HFFc6 (cell line): ENCODE measurements at regions not wholly inside any gene's neighbourhood (a gene's known extent, or its start where the extent isn't known, plus 50 kb on each side); places are given as distances from the start of the nearest gene placed in this dataset.

Experiments
- DNase-seq: peaks from one replicate; pipeline ENCODE4 v3.0.0-alpha.2; 2018
- H3K27ac Mint-ChIP-seq: 2 replicates; pipeline ENCODE4 v1.8.0; 2020; ENCODE audit warnings: mild to moderate bottlenecking, mixed read lengths
- H3K27me3 Mint-ChIP-seq: 2 replicates; pipeline ENCODE4 v1.8.0; 2021; ENCODE audit warnings: mild to moderate bottlenecking, moderate library complexity, mixed read lengths; ENCODE audit not compliant: insufficient read depth
- H3K36me3 Mint-ChIP-seq: 2 replicates; pipeline ENCODE4 v1.8.0; 2021; ENCODE audit warnings: low read depth, mixed read lengths
- H3K4me1 Mint-ChIP-seq: 2 replicates; pipeline ENCODE4 v1.8.0; 2020; ENCODE audit warnings: low read depth, mixed read lengths
- H3K4me3 Mint-ChIP-seq: 2 replicates; pipeline ENCODE4 v1.8.0; 2020; ENCODE audit warnings: mild to moderate bottlenecking, moderate library complexity, mixed read lengths
- H3K9me3 Mint-ChIP-seq: 2 replicates; pipeline ENCODE4 v1.8.0; 2020; ENCODE audit warnings: mild to moderate bottlenecking, mixed read lengths
- TF ChIP-seq, protein P1 (sequence below): fragments of 200-600 bp; sonication (generic); IDR thresholded peaks from 2 replicates; pipeline ENCODE4 v1.5.0; 2021; ENCODE audit warnings: antibody characterized with exemption, mild to moderate bottlenecking

DNA sequence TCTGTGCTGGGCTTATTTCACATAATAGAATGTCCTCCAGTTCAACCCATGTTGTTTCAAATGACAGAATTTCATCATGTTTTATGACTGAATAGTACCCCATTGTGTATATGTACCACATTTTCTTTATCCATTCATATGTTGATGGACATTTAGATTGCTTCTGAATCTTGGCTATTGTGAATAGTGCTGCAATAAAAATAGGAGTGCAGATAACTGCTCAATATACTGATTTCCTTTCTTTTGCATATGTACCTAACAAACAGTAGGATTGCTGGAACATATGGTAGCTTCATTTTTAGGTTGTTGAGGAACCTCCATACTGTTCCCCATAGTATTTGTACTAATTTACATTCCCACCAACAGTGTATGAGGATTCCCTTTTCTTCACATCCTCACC, 491.1 kb downstream of the BRINP3 start:
- H3K27ac Mint-ChIP-seq: no peak overlapping the region
- no peaks in the 10 kb centered on the region for H3K4me1 Mint-ChIP-seq
- H3K27me3 Mint-ChIP-seq: no peaks in the 10 kb centered on the region
- TF ChIP-seq, protein P1, sequence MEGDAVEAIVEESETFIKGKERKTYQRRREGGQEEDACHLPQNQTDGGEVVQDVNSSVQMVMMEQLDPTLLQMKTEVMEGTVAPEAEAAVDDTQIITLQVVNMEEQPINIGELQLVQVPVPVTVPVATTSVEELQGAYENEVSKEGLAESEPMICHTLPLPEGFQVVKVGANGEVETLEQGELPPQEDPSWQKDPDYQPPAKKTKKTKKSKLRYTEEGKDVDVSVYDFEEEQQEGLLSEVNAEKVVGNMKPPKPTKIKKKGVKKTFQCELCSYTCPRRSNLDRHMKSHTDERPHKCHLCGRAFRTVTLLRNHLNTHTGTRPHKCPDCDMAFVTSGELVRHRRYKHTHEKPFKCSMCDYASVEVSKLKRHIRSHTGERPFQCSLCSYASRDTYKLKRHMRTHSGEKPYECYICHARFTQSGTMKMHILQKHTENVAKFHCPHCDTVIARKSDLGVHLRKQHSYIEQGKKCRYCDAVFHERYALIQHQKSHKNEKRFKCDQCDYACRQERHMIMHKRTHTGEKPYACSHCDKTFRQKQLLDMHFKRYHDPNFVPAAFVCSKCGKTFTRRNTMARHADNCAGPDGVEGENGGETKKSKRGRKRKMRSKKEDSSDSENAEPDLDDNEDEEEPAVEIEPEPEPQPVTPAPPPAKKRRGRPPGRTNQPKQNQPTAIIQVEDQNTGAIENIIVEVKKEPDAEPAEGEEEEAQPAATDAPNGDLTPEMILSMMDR: no peak
- DNase-seq: no peak
- H3K9me3 Mint-ChIP-seq: peaks cover 36% of the 10 kb centered on the region
- no peak overlapping the region for H3K4me3 Mint-ChIP-seq
- H3K36me3 Mint-ChIP-seq: peaks cover 1% of the 10 kb centered on the region; the same call in 1 of the 2 replicates

DNA sequence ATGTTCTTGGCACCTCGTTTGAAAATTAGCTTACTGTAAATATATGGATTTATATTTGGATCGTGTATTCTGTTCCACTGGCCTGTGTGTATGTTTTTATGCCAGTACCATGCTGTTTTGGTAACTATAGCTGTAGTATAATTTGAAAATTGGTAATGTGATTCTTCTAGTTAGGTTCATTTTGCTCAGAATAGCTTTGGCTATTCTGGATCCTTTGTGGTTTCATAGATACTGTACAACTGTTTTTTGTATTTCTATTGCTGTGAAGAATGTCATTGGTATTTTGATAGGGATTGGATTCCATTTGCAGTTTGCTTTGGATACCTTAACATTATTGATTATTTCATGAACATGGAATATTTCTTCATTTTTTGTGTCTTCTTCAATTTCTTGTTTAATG, 490.2 kb downstream of the BRINP3 start:
- Mint-ChIP-seq H3K27ac (no peak overlapping the region), H3K27me3 (no peaks in the 10 kb centered on the region), H3K36me3 (peaks cover 9% of the 10 kb centered on the region), H3K4me1 (no peaks in the 10 kb centered on the region), H3K9me3 (peaks cover 42% of the 10 kb centered on the region), H3K4me3 (no peak overlapping the region)
- TF ChIP-seq, protein P1: no peak
- no peak for DNase-seq

DNA sequence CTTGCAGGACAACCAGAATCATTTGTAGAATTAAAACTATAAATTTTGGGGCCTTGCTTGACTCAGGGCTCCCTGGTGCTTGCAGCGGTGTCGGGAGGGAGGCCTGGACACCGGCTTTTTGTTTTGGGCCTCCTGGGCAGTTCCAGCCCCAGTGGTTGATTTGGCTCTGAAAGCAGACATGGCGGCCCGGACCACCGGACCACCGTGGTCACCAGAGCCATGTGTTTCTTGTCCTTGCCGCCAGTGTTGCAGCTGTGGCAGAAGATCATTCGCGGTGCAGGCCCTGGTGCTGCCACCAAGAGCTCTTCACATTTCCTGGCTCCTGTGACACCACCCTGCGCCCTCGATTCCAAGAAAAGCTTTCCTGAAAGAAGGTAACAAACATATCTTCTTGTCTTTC, 484.8 kb downstream of the BRINP3 start:
- TF ChIP-seq, protein P1: no peak
- Mint-ChIP-seq H3K4me3 (no peak overlapping the region), H3K27me3 (no peaks in the 10 kb centered on the region), H3K36me3 (peaks cover 10% of the 10 kb centered on the region), H3K9me3 (peaks cover 63% of the 10 kb centered on the region), H3K4me1 (no peaks in the 10 kb centered on the region), H3K27ac (no peak overlapping the region)
- DNase-seq: no peak

DNA sequence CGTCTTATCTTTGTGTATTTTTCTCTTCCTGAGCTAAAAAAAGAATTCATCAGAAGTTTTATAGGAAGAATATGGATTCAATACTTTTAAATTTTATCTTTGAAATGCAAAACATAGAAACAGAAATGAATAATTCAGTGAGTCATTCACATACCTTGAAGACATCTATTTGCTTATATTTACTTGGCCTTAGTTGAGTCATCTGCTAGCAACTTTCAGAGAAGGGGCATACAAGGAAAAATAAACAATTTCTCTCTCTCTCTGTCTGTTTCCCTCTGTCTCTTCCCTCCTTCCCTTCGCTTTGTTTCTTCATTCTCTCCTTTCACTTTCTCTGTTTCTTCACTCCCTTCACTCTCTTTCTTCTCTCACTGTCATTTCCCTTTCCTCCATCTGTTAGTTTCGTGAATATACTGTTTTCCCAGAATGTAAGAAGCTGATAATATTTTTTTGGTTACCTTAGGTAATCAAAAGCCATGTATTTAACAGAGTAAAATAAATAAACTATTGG, 477.2 kb downstream of the BRINP3 start:
- Mint-ChIP-seq H3K27ac (no peak overlapping the region), H3K4me1 (no peaks in the 10 kb centered on the region), H3K4me3 (no peak overlapping the region), H3K27me3 (no peaks in the 10 kb centered on the region; the same call in 1 of the 2 replicates), H3K36me3 (no peaks in the 10 kb centered on the region), H3K9me3 (peaks cover 37% of the 10 kb centered on the region)
- DNase-seq: no peak
- TF ChIP-seq, protein P1: no peak

DNA sequence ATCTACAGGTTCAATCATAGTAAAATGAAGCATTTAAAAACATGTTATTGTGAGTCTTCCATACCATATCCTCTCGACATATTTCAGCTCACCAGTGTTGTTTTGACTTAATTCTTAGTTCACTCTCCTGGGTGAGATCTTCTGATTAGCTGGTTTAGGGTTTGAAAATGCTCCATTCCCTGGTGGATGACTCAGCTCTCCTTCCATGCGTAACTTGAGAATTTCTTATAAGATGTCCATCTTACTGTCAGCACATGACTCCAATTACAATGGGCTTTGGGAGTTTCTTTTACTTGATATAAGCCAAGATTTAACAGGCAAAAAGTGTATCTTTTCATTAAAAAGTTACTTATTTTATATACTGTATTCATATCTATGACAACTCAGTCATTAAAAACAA, 476.5 kb downstream of the BRINP3 start:
- H3K36me3 Mint-ChIP-seq: no peaks in the 10 kb centered on the region
- no peaks in the 10 kb centered on the region; the same call in 1 of the 2 replicates for H3K27me3 Mint-ChIP-seq
- no peak overlapping the region for H3K4me3 Mint-ChIP-seq
- no peaks in the 10 kb centered on the region for H3K4me1 Mint-ChIP-seq
- DNase-seq: no peak
- TF ChIP-seq, protein P1: no peak
- H3K27ac Mint-ChIP-seq: no peak overlapping the region
- H3K9me3 Mint-ChIP-seq: peaks cover 43% of the 10 kb centered on the region

DNA sequence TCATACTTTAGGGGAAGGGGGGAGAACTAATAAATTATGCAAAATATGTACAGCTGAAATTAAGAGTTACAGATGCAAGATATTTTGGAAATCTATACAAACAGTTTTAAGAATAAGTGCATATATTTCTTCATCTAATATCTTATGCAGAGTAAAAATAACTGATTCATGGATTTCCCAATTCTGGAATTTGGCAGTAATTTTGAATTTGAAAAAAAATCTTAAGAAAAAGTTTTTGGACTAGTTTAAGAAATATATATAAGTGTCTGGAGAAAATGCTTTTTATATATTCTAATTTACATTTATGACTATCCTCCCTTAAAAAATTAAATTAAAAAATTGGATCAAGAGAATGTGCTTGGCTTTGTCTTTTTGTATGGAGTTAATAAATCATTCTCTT, 474.3 kb downstream of the BRINP3 start:
- no peaks in the 10 kb centered on the region for H3K36me3 Mint-ChIP-seq
- no peak overlapping the region for H3K27ac Mint-ChIP-seq
- H3K27me3 Mint-ChIP-seq: no peaks in the 10 kb centered on the region; the same call in 1 of the 2 replicates
- TF ChIP-seq, protein P1: no peak
- H3K9me3 Mint-ChIP-seq: peaks cover 47% of the 10 kb centered on the region
- no peak overlapping the region for H3K4me3 Mint-ChIP-seq
- no peak for DNase-seq
- H3K4me1 Mint-ChIP-seq: no peaks in the 10 kb centered on the region
